ENCODE measurements at regions not wholly inside any gene's neighbourhood (a gene's known extent, or its start where the extent isn't known, plus 50 kb on each side); places are given as distances from the start of the nearest gene placed in this dataset.
"Not testable (repeated sequence)": the region's sequence is repeated elsewhere in the genome, so short reads cannot be mapped to it uniquely, and the experiment has no call there.

GRCh38 chr1:87398641-87399040 lies 70.0 kb downstream of the LMO4 start:
- no peak for DNase-seq

- no peak for DNase-seq
Observed at GRCh38 chr1:87399264-87399663, 70.6 kb downstream of the LMO4 start.

DNA sequence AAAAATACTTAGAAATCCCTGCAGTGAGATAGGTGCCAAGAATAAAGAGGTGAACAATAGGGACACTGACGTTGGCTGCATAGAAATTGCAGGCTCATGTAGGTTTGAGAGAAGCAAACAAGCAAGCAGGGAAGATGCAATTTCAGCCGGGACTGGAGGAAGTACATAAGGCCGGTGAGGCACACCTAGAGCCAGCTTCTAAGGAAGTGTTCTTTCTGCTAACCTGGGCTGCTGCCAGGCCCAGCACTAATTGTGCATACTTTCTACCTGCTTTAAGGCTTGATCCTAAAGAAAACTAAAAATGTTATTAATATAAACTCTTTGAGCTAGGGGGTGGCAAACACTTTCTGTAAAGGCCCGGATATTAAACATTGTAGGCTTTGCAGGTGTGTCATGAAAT lies 71.0 kb downstream of the LMO4 start:
- no peak for DNase-seq

DNA sequence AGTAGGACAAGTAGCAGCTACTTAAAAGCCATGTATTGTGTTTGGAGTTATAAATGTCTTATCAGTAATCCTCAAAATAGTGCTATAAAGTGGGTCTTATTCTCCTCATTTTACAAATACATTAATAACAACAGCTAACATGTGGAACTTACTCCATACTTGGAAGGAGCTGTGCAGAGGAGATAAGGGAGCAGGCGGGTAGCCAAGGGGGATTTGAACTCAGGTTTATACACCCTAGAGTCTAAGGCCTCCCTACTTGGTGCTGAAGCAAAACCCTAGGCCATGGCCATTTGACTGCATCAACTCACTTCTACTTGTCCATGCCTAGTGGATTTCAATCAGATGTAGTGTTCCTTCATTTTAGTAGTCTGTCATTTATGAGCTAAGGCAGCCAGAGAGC lies 72.1 kb downstream of the LMO4 start:
- no peak for DNase-seq

DNA sequence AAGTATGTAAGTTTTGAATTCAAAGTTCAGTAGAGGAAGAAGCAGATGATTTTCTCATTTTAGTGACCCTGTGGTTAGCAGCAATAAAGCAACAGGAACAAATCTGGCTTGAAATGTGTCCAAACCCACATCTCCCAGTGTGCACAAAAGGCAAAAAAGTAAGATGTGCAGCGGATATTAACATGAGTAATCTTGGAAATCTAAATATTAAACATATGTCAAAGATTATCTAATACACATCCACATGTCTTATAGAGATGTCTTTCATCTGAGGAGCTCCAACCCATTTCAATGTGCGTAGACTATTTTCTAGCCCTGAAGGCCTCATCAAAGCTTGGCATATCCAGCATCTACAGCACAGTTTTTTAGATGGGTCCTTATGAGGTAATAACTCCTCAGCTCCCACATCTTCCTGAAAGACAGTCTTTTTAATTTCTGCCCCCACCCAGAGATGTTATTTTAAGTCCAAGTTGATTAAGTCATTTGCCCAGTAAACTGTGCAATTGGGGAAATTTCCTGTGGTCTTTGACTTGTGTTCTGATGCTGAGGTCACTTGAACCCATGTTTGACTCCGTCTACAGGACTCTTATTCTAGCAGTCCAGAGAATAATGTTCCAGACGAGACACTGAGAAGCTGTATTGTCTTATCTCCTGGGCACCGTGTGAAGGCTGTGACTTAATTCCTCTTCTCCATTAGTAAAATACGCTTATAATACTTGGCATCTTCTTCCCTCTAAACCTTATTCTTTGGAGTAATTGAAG lies 73.7 kb downstream of the LMO4 start:
- no peak for DNase-seq

DNA sequence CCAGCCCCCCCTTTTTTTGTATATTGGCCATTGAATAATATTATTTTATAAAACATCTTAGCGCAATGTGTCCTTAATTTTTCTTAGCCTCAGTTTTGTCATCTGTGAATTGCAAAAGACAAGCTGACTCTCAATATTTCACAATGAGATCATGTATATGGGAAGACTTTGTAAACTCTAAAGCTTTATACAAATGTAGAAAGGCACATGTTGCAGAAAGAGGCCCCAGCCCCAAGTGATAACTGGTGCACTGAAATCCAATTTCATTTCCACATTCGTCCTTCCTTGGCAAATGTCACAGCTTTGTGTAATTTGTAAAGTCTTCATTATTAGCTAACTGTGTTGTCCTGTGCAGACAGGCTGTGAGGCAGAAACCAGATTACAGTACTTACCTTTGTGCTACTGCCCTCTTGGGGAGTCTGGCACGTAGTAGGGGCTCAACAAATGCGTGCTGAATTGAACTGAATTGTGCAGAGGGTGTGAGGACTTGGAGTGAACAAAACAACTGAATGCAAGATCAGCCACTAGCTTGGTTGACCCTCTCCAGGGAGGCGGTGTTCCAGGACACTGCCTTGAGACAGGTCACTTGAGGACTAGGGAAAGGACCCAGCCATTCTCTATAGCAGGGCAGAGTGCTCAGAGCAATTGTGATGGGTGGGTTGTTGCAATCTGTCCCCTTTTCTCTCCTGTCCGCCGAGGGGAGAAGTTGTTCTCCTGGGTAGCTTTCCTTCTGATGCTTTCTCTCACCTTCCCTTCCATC lies 74.6 kb downstream of the LMO4 start:
- DNase-seq, result no peak

DNA sequence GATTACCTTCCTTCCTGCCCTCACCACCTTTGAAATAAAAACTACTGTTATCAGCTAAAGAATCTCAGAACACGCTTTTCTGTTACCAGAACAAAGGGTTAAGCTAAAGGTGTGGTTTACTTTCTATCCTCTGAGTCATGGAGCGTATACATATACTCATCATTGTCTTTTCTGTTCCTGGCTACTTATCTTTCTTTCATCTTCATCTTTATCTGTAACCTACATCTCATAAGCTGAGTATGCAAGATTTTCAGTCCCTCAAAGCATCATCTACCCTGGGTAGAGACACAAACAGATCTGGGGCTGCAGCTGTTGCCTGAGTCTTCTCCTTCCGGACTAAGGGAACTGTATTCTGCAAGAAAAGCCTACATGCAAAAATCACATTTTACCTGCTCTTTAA lies 75.6 kb downstream of the LMO4 start:
- no peak for DNase-seq

GRCh38 chr1:87408665-87409248 lies 80.1 kb downstream of the LMO4 start:
- no peak for DNase-seq

- no peak for DNase-seq
Observed at GRCh38 chr1:87410776-87411480, 82.2 kb downstream of the LMO4 start.

- not testable (repeated sequence) for DNase-seq
Observed at GRCh38 chr1:87413846-87414245, 85.2 kb downstream of the LMO4 start.

DNA sequence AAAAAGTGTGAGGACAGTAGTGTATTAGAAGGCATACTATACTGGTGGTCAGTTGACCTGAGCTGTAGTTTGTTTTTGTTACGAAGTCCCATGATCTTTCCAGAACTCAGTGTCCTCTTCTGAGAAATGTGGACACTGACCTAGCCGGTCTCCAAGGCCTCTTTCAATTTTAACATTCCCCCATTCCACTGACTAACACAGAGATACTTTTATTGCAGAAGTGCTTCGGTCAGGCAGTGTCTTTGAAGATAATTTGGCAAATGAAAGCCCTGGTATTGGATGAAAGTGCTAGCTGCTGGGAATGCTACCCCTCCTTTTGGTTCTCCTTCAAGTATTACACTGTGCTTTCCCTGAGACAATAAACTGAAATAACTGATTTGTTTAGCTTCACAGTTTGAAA lies 89.4 kb downstream of the LMO4 start:
- no peak for DNase-seq

GRCh38 chr1:87421809-87422208 lies 93.1 kb downstream of the LMO4 start:
- DNase-seq, result no peak

DNA sequence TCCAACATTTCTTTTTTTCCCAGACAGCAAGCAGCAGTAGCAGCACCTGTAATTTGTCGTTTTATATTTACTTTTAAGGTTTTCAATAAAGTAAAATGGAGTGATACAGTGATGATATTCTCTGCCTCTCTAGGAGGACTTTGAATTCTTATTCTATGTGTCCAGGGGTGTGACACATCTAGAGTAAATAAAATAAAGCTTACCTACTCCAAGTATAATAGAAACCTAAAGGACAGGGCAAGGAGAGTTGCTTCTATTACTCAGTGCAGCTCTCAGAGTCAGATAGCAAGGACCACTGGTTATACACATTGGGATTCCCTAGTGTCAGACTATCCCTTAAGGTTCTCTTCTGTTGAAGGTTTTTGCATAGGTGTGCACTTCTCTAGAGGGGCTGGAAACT lies 95.9 kb downstream of the LMO4 start:
- DNase-seq, result no peak

- DNase-seq, result no peak
Observed at GRCh38 chr1:87426463-87427249, 98.0 kb downstream of the LMO4 start.

- DNase-seq, result no peak
Observed at GRCh38 chr1:87428367-87428766, 99.7 kb downstream of the LMO4 start.

GRCh38 chr1:87428883-87429282 lies 100.2 kb downstream of the LMO4 start:
- no peak for DNase-seq

- DNase-seq, result no peak
Observed at GRCh38 chr1:87432685-87433084, 104.0 kb downstream of the LMO4 start.

DNA sequence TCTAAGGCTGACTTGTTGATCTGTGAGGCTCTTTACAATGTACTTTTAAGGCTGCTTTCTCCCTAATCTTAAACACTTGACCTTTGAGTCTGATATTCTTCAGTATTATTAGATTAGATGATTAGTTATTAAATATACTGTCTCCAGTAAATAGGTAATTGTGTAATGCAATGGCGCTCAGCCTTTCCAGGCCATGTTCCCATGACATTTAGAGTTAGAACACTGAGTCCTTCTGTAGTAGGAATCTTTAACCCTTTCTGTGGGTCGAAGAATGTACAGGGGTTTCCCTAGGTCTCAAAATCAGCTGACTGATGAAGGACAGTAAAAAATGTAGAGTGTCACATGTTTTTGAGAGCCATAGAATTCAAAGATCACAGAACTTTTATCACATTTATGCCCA lies 104.4 kb downstream of the LMO4 start:
- DNase-seq, result not testable (repeated sequence)

GRCh38 chr1:87435484-87435883 lies 106.8 kb downstream of the LMO4 start:
- DNase-seq, result no peak

DNA sequence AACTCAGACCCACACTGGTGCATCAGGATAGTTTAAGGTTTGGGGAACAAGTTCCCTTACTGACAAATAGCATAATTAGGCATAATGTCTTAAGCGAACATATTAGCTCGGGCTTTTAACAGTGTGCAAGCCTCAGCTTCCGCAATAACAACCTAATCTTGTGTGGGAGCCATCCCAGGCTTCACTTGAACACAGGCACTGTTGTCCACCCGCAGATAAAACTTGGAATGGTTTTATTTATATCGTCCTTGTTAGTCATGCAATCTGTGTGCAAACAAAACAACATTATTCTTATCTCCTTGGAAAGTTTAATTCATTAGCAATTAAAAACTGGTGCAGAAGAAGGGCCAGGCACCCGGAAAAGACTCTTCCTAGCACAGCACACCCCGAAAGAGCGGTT lies 107.4 kb downstream of the LMO4 start:
- DNase-seq, result not testable (repeated sequence)

DNA sequence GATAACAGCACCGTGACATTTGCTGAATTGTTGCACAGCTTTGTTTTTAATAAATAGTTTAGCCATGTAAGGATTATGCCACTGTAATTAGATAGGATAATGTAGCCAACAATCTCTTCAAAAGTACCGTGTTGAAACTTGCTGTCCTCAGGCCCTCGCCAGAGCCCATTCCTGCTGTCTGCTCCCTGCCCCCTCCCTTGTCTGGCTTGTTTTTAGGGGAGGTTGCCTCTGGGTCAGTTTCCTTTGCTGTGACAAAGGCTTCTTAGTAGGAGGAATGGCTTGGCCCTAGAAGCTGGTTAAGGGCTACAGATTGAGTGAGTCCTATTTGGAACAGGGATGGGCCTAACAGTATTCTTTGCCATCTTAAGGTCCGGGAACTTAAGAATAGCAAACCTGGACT lies 107.9 kb downstream of the LMO4 start:
- no peak for DNase-seq

DNA sequence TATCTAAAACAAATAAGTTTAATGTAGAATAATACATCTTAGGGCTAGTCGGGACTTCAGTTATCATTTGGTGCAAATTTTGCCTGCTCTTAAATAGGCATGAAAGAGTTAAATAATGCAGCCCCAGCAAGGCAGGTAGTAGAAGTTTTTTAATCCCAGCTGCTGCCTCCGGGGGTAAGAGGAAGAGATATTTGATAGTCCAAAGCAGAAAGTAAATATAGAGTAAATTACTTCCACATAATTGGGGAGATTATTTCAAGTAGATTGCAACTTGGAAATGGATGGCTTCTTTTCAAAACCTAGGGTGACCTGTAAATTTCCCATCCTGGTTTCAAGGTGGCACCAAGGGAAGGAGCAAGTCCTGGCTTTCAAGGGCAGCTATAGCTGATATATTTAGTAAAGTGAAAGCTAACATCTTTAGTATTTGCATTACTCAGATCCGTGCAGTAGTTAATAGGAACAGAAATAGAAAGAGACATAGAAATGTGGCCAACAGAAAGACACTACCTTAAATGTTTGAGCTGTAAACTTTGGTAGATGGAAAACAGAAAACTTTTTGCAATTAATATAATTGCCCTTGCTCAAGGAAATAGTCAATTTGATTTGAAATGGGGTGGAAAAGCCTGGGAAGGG lies 109.1 kb downstream of the LMO4 start:
- no peak for DNase-seq
